Mesothelial cell of epicardium (in vitro differentiated cells): ENCODE measurements at regions not wholly inside any gene's neighbourhood (a gene's known extent, or its start where the extent isn't known, plus 50 kb on each side); places are given as distances from the start of the nearest gene placed in this dataset.
"Not testable (repeated sequence)": the region's sequence is repeated elsewhere in the genome, so short reads cannot be mapped to it uniquely, and the experiment has no call there.

Experiments
- DNase-seq, 2 experiments: peaks; one replicate each; pipeline ENCODE4 v3.0.0; 2021; ENCODE audit warnings: low spot score in 2 of 2; ENCODE audit not compliant: unreplicated experiment in 2 of 2
- H3K27ac Mint-ChIP-seq: 2 replicates; pipeline ENCODE4 v1.8.0; 2021; ENCODE audit warnings: mixed read lengths
- H3K27me3 Mint-ChIP-seq: 2 replicates; pipeline ENCODE4 v1.8.0; 2021; ENCODE audit warnings: low read depth, mixed read lengths
- H3K36me3 Mint-ChIP-seq: 2 replicates; pipeline ENCODE4 v1.8.0; 2021; ENCODE audit warnings: mixed read lengths
- H3K4me1 Mint-ChIP-seq: 2 replicates; pipeline ENCODE4 v1.8.0; 2021; ENCODE audit warnings: mixed read lengths
- H3K4me3 Mint-ChIP-seq: 2 replicates; pipeline ENCODE4 v1.8.0; 2021; ENCODE audit warnings: mild to moderate bottlenecking, moderate library complexity, mixed read lengths
- H3K9me3 Mint-ChIP-seq: 2 replicates; pipeline ENCODE4 v1.8.0; 2021; ENCODE audit warnings: mixed read lengths
- CTCF ChIP-seq: fragments of 200-600 bp; sonication (generic); IDR thresholded peaks from one replicate; pipeline ENCODE4 v1.5.0; 2021; ENCODE audit warnings: antibody characterized with exemption; ENCODE audit not compliant: unreplicated experiment

- Mint-ChIP-seq H3K9me3 (no peaks in the 10 kb centered on the region), H3K27me3 (peaks cover 19% of the 10 kb centered on the region), H3K36me3 (no peaks in the 10 kb centered on the region), H3K27ac (no peak overlapping the region), H3K4me1 (peaks cover 7% of the 10 kb centered on the region), H3K4me3 (no peak overlapping the region)
- TF ChIP-seq CTCF: no peak
- no peak for DNase-seq
Measured at GRCh38 chr5:118302786-118303185, 685.6 kb downstream of the DTWD2 start.

GRCh38 chr5:118301696-118302095, 686.7 kb downstream of the DTWD2 start:
- H3K36me3 Mint-ChIP-seq: no peaks in the 10 kb centered on the region
- TF ChIP-seq CTCF: no peak
- peaks cover 21% of the 10 kb centered on the region for H3K27me3 Mint-ChIP-seq
- H3K4me3 Mint-ChIP-seq: no peak overlapping the region
- H3K27ac Mint-ChIP-seq: no peak overlapping the region
- DNase-seq: no peak
- no peaks in the 10 kb centered on the region for H3K9me3 Mint-ChIP-seq
- H3K4me1 Mint-ChIP-seq: peaks cover 7% of the 10 kb centered on the region

GRCh38 chr5:118295045-118295444, 693.3 kb downstream of the DTWD2 start:
- Mint-ChIP-seq H3K36me3 (no peaks in the 10 kb centered on the region), H3K4me1 (peaks cover 5% of the 10 kb centered on the region), H3K27me3 (peaks cover 32% of the 10 kb centered on the region), H3K4me3 (no peak overlapping the region), H3K27ac (no peak overlapping the region), H3K9me3 (no peaks in the 10 kb centered on the region)
- TF ChIP-seq CTCF: no peak
- no peak for DNase-seq

GRCh38 chr5:118293378-118293777, 695.0 kb downstream of the DTWD2 start:
- peaks cover 18% of the 10 kb centered on the region for H3K27me3 Mint-ChIP-seq
- no peak for TF ChIP-seq CTCF
- H3K4me3 Mint-ChIP-seq: no peak overlapping the region

GRCh38 chr5:118290204-118290603, 698.1 kb downstream of the DTWD2 start:
- Mint-ChIP-seq H3K27ac (no peak overlapping the region), H3K9me3 (peaks cover 5% of the 10 kb centered on the region), H3K36me3 (no peaks in the 10 kb centered on the region), H3K4me3 (no peak overlapping the region), H3K4me1 (peaks cover 2% of the 10 kb centered on the region), H3K27me3 (peaks cover 5% of the 10 kb centered on the region)
- TF ChIP-seq CTCF: no peak
- DNase-seq: no peak

More at GRCh38 chr5:118293378-118293777, 695.0 kb downstream of the DTWD2 start:
- Mint-ChIP-seq H3K9me3 (no peaks in the 10 kb centered on the region), H3K36me3 (no peaks in the 10 kb centered on the region), H3K27ac (no peak overlapping the region), H3K4me1 (peaks cover 5% of the 10 kb centered on the region)
- no peak for DNase-seq

- H3K4me3 Mint-ChIP-seq, H3K27ac Mint-ChIP-seq, H3K27me3 Mint-ChIP-seq, H3K36me3 Mint-ChIP-seq, DNase-seq, H3K4me1 Mint-ChIP-seq: not testable (repeated sequence)
- peaks cover 11% of the 10 kb centered on the region for H3K9me3 Mint-ChIP-seq
Measured at GRCh38 chr5:118284230-118284629, 704.1 kb downstream of the DTWD2 start.

- H3K27me3 Mint-ChIP-seq, H3K4me3 Mint-ChIP-seq: not testable (repeated sequence)
- peaks cover 11% of the 10 kb centered on the region for H3K9me3 Mint-ChIP-seq
Measured at GRCh38 chr5:118282480-118283038, 705.8 kb downstream of the DTWD2 start.

More at GRCh38 chr5:118282480-118283038, 705.8 kb downstream of the DTWD2 start:
- H3K27ac Mint-ChIP-seq, H3K36me3 Mint-ChIP-seq, DNase-seq, H3K4me1 Mint-ChIP-seq: not testable (repeated sequence)
